22Rv1 (cell line): ENCODE measurements at regions not wholly inside any gene's neighbourhood (a gene's known extent, or its start where the extent isn't known, plus 50 kb on each side); places are given as distances from the start of the nearest gene placed in this dataset.

Source experiments
- ZFX ChIP-seq: fragments of 450-650 bp; IDR thresholded peaks from 2 replicates; pipeline ENCODE4 v1.6.1; 2017; ENCODE audit warnings: antibody characterized with exemption, borderline replicate concordance
- TF ChIP-seq, protein P1 (sequence below): fragments of 450-650 bp; IDR thresholded peaks from 2 replicates; pipeline ENCODE4 v1.5.1; 2017; ENCODE audit warnings: mild to moderate bottlenecking

DNA sequence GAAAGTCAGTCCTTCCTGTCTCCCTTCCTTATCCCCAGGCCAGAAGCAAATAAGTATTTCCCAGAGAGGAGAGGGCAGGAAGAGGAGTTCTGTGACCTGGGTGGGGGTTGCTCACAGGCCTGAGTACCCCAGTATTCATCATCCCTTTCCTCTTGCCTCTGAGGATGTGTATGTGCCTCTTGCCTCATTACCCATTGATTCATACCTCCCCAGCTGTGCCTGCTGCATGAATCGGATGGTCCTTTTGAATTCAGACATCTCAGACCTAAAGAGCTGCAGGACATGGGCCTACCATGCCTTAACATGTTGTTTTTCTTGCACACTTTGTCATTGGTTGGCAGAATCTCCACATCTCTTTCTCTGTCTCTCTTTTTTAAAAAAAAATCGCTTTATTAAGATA, 112.8 kb upstream of the SHB start:
- TF ChIP-seq, protein P1, sequence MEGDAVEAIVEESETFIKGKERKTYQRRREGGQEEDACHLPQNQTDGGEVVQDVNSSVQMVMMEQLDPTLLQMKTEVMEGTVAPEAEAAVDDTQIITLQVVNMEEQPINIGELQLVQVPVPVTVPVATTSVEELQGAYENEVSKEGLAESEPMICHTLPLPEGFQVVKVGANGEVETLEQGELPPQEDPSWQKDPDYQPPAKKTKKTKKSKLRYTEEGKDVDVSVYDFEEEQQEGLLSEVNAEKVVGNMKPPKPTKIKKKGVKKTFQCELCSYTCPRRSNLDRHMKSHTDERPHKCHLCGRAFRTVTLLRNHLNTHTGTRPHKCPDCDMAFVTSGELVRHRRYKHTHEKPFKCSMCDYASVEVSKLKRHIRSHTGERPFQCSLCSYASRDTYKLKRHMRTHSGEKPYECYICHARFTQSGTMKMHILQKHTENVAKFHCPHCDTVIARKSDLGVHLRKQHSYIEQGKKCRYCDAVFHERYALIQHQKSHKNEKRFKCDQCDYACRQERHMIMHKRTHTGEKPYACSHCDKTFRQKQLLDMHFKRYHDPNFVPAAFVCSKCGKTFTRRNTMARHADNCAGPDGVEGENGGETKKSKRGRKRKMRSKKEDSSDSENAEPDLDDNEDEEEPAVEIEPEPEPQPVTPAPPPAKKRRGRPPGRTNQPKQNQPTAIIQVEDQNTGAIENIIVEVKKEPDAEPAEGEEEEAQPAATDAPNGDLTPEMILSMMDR, result no peak
- no peak for TF ChIP-seq ZFX
